ENCODE measurements at regions not wholly inside any gene's neighbourhood (a gene's known extent, or its start where the extent isn't known, plus 50 kb on each side); places are given as distances from the start of the nearest gene placed in this dataset.

- no peak for TF ChIP-seq CTCF (conservative IDR thresholded peaks at IDR 0.05)
- no peak for TF ChIP-seq EZH2 (IDR thresholded peaks at IDR 0.05; ENCODE audit: low read depth)
These were observed 69.3 kb upstream of the IL2 start for GRCh38 chr4:122525865-122526264.

Measured in PC-9 (cell line).